ENCODE measurements at regions not wholly inside any gene's neighbourhood (a gene's known extent, or its start where the extent isn't known, plus 50 kb on each side); places are given as distances from the start of the nearest gene placed in this dataset.
"Not testable (repeated sequence)": the region's sequence is repeated elsewhere in the genome, so short reads cannot be mapped to it uniquely, and the experiment has no call there.

DNA sequence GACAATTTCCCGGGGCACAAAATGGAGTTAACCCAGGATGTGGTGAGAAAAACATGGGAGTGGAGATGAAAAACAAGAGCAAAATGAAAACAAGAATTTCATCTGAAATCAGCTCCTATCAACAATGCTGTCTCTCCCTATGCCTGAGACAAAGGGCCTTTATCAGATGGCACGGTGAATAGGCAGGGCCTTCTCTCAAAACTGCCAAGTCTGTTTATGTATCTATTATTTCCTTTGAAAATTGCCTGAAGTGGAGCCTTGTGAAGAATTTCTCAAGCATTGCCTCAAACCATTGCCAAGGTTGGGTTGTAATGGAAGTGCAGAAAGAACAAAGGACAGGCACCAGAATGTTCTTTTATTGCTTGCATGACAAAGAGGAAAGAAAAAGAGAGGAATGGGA, 74.7 kb downstream of the BTBD3 start:
- Mint-ChIP-seq H3K27me3 (ENCODE audit: low read depth) (no peaks in the 10 kb centered on the region), H3K4me1 (peaks cover 61% of the 10 kb centered on the region), H3K4me3 (no peak overlapping the region), H3K27ac (ENCODE audit: unreplicated experiment) (no peak overlapping the region), H3K36me3 (ENCODE audit: low read depth) (peaks cover 7% of the 10 kb centered on the region), H3K9me3 (peaks cover 4% of the 10 kb centered on the region)
- DNase-seq (ENCODE audit: low read depth, low spot score): no peak
- TF ChIP-seq, protein P1, sequence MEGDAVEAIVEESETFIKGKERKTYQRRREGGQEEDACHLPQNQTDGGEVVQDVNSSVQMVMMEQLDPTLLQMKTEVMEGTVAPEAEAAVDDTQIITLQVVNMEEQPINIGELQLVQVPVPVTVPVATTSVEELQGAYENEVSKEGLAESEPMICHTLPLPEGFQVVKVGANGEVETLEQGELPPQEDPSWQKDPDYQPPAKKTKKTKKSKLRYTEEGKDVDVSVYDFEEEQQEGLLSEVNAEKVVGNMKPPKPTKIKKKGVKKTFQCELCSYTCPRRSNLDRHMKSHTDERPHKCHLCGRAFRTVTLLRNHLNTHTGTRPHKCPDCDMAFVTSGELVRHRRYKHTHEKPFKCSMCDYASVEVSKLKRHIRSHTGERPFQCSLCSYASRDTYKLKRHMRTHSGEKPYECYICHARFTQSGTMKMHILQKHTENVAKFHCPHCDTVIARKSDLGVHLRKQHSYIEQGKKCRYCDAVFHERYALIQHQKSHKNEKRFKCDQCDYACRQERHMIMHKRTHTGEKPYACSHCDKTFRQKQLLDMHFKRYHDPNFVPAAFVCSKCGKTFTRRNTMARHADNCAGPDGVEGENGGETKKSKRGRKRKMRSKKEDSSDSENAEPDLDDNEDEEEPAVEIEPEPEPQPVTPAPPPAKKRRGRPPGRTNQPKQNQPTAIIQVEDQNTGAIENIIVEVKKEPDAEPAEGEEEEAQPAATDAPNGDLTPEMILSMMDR (conservative IDR thresholded peaks at IDR 0.05): no peak

DNA sequence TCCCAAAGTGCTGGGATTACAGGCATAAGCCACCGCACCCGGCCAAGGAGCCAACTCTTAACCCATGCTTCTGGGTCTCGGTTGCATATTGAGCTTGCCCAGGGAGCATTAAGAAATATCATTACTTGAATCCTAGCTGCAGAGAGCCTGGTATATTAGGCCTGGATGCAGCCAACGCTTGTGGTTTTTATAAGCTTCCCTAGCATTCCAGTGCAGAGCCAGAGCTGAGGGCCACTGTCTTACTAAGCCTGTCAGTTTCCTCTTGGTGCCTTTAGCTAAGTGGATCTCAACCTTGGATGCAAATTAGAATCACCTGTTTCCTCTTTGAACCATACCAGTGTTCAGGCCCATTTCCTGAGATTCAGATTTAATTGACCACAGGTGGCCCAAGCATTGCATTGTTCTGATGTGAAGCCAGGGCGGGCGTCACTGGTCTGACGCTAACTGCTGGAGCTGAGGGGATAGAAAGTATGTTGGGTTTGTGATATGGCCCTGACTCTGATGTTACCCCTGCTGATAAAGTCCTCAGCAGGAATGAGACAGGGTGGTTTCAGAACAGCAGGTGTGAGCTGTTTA, 76.3 kb downstream of the BTBD3 start:
- TF ChIP-seq, protein P1 (conservative IDR thresholded peaks at IDR 0.05): no peak
- Mint-ChIP-seq H3K36me3 (ENCODE audit: low read depth) (peaks cover 7% of the 10 kb centered on the region), H3K4me3 (peak overlapping the region; percentile 25), H3K27ac (ENCODE audit: unreplicated experiment) (peak overlapping the region; percentile 76), H3K9me3 (peaks cover 4% of the 10 kb centered on the region), H3K4me1 (peaks cover 62% of the 10 kb centered on the region), H3K27me3 (ENCODE audit: low read depth) (no peaks in the 10 kb centered on the region)
- DNase-seq (ENCODE audit: low read depth, low spot score): no peak

DNA sequence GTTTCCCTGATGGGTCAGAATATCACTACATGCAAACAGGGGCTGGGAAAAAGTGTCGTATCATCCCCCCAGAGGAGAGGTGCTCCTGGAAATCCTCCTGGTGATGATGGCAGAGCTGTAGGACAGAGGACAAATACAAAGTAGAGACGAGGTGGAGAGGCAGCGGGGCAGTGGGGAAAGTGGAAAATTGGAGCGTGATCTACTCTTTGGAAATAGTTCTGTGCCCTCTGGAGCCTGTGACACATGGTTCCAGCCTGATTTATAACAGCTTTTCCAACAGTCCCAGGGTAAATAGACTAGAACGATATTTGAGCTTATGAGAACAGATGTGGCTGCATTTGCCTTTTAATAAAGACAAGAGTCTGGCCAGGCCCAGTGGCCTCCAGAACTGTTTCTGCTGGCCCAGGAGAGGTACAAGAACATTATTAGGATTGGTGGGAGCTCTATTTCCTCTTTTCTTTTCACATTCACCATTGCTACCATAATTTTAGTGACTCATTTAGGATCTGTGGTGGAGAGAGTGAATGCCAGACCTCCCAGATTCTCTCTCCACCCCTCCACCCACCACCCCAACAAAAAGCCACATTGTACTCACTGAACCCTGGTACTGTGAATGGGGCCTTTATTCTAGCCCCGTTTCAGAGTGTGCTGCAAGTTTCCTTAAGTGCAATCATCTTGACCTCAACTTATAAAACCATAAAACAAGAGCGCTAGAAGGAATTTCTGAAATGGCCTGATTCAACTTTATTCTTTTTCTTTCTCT, 78.3 kb downstream of the BTBD3 start:
- Mint-ChIP-seq H3K4me1 (peaks cover 49% of the 10 kb centered on the region), H3K36me3 (ENCODE audit: low read depth) (peaks cover 7% of the 10 kb centered on the region), H3K9me3 (peaks cover 4% of the 10 kb centered on the region), H3K27me3 (ENCODE audit: low read depth) (no peaks in the 10 kb centered on the region), H3K27ac (ENCODE audit: unreplicated experiment) (peak overlapping the region; percentile 92), H3K4me3 (peak overlapping the region; percentile 49)
- DNase-seq (ENCODE audit: low read depth, low spot score): peak; percentile 2
- TF ChIP-seq, protein P1 (conservative IDR thresholded peaks at IDR 0.05): no peak

DNA sequence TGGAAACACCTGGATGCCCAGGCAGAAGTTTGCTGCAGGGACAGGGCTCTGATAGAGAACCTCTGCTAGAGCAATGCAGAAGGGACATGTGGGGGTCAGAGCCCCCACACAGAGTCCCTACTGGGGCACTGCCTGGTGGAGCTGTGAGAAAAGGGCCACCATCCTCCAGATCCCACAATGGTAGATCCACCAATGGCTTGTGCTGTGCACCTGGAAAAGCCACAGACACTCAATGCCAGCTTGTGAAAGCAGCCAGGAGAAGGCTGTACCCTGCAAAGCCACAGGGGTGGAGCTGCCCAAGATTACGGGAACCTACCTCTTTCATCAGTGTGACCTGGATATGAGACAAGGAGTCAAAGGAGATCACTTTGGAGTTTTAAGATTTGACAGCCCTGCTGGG, 87.1 kb downstream of the BTBD3 start:
- DNase-seq (ENCODE audit: low read depth, low spot score); H3K4me3 Mint-ChIP-seq; H3K9me3 Mint-ChIP-seq; H3K4me1 Mint-ChIP-seq; H3K27ac Mint-ChIP-seq (ENCODE audit: unreplicated experiment); H3K27me3 Mint-ChIP-seq (ENCODE audit: low read depth); H3K36me3 Mint-ChIP-seq (ENCODE audit: low read depth): not testable (repeated sequence)

DNA sequence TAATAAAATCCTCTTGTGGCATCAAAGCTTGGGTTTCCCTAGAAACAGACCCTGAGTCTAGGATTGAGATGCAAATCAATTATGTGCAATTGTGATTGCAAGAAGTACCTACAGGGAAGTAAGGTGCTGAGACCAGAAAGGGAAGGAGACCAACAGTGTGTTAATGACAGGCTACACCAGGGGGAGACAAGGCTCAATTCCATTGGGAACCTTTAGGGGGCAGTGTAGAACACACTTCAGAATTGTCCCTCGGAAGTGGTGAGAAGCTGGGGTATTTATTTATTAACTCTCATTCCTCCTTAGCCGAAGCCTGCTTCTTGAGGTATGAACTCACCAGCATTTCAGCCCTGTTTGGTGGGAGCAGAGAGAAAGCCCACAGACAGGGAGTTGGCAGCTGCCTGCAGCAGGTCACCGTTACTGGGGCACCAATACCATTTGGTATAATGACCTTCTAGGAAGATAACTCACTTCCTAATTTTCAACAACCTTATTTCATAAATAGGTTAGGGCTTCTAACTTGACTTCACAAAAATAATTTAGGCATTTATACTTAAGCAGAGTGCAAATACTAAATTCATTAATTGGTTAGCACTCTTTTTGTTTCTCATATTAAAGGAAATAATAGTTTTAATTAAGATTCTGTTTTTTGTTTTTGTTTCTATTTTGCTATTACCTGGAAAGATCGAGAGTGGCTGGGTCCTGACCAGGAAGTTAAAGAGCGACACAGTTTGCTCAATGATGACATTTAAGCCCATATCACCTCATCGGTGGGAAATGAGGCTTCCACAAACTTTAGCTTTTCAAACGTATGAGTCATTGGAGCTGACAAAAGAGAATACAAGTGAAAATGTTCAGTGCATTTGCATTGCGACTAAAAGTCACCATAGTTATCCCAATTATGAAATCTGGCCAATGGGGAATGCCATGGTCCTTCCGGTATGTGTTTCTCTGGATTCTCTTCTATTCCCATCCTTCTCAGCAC, 94.8 kb downstream of the BTBD3 start:
- Mint-ChIP-seq H3K9me3 (peaks cover 7% of the 10 kb centered on the region), H3K27me3 (ENCODE audit: low read depth) (no peaks in the 10 kb centered on the region), H3K4me3 (no peak overlapping the region), H3K4me1 (peaks cover 12% of the 10 kb centered on the region), H3K36me3 (ENCODE audit: low read depth) (no peaks in the 10 kb centered on the region), H3K27ac (ENCODE audit: unreplicated experiment) (no peak overlapping the region)
- DNase-seq (ENCODE audit: low read depth, low spot score): peak; percentile 8
- TF ChIP-seq, protein P1 (conservative IDR thresholded peaks at IDR 0.05): peak; percentile 67

Data from neural crest cell (in vitro differentiated cells).